Lung (tissue), 11 donors: ENCODE measurements at regions not wholly inside any gene's neighbourhood (a gene's known extent, or its start where the extent isn't known, plus 50 kb on each side); places are given as distances from the start of the nearest gene placed in this dataset.

Source experiments
- ATAC-seq: fragments of 200-7000 bp; cut with Tn5 transposase; one replicate; pipeline ENCODE4 v1.9.1; 2020; ENCODE audit warnings: moderate number of reproducible peaks; ENCODE audit not compliant: insufficient read depth, low FRiP score
- DNase-seq, 3 donors: peaks; one replicate each; pipeline ENCODE4 v3.0.0-alpha.2; 2013 to 2017
- H3K27ac ChIP-seq, 2 donors: one replicate each; pipeline ENCODE4 v1.5.1; 2013; ENCODE audit warnings: mild to moderate bottlenecking in 2 of 2, moderate library complexity in 2 of 2, control low read depth in 1 of 2, inconsistent platforms in 1 of 2, low read depth in 1 of 2, low read length in 1 of 2
- H3K27me3 ChIP-seq, 3 donors: one replicate each; pipeline ENCODE4 v1.5.1; 2013; ENCODE audit warnings: low read length in 2 of 3; ENCODE audit not compliant: control insufficient read depth in 3 of 3, insufficient read depth in 3 of 3
- H3K36me3 ChIP-seq, 4 donors: one replicate each; pipeline ENCODE4 v1.5.1; 2013; ENCODE audit warnings: low read length in 4 of 4, mild to moderate bottlenecking in 1 of 4, moderate library complexity in 1 of 4; ENCODE audit not compliant: control insufficient read depth in 4 of 4, insufficient read depth in 4 of 4
- H3K4me1 ChIP-seq, 5 donors: one replicate each; pipeline ENCODE4 v1.5.1; 2013; ENCODE audit warnings: low read length in 5 of 5, mild to moderate bottlenecking in 2 of 5, moderate library complexity in 1 of 5; ENCODE audit not compliant: control insufficient read depth in 5 of 5, insufficient read depth in 5 of 5
- H3K4me3 ChIP-seq: one replicate; pipeline ENCODE4 v1.5.1; 2013; ENCODE audit warnings: mild to moderate bottlenecking, control low read depth, moderate library complexity
- H3K9ac ChIP-seq, 2 donors: one replicate each; pipeline ENCODE4 v1.5.1; 2013; ENCODE audit warnings: low read length in 2 of 2, control low read depth in 1 of 2; ENCODE audit not compliant: insufficient read depth in 1 of 2
- H3K9me3 ChIP-seq, 4 donors: one replicate each; pipeline ENCODE4 v1.5.1; 2013; ENCODE audit warnings: low read length in 3 of 4, mild to moderate bottlenecking in 1 of 4, moderate library complexity in 1 of 4; ENCODE audit not compliant: control insufficient read depth in 4 of 4, insufficient read depth in 3 of 4
- WGBS, 2 donors: extraction: QIAGEN DNeasy Blood & Tissue Kit; methylation state at CpG; one replicate each; pipeline ENCODE4 v1.1.7; 2013; 5-methylcytosine and 5-hydroxymethylcytosine counted together
- TF ChIP-seq, protein P1 (sequence below): IDR thresholded peaks from 2 replicates; pipeline ENCODE4 v1.5.1; 2012; ENCODE audit warnings: mild to moderate bottlenecking; ENCODE audit errors: control extremely low read depth, extremely low read depth
- donor health status: control.
- donor health status: control.
- donor health status: Bipolar disorder and iron deficiency.
- donor health status: healthy.
- donor health status: DM: yes; HTN: yes; CAD: no.

DNA sequence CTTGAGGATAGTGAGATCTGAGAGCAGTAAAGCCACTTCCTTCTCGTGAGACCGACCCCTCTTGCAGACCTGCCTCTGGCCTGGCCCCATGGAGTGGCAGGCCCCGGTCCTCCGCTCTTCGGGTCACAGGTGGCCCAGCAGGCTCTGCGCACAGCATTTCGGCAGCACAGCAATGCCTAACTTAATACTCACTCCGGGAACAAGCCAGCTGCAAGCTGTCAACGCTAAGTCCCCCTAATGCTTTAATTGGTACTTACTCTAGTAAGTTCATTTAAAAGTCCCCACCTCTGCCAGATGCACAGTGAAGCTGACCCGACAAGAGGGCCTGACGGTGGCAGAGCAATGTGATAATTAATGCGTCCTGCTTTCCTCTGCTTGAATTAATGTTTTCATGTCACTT is 349.3 kb upstream of the B3GAT1 start:
- no peak overlapping the region for H3K27ac ChIP-seq
- no peaks in the 10 kb centered on the region for H3K4me1 ChIP-seq
- TF ChIP-seq, protein P1, sequence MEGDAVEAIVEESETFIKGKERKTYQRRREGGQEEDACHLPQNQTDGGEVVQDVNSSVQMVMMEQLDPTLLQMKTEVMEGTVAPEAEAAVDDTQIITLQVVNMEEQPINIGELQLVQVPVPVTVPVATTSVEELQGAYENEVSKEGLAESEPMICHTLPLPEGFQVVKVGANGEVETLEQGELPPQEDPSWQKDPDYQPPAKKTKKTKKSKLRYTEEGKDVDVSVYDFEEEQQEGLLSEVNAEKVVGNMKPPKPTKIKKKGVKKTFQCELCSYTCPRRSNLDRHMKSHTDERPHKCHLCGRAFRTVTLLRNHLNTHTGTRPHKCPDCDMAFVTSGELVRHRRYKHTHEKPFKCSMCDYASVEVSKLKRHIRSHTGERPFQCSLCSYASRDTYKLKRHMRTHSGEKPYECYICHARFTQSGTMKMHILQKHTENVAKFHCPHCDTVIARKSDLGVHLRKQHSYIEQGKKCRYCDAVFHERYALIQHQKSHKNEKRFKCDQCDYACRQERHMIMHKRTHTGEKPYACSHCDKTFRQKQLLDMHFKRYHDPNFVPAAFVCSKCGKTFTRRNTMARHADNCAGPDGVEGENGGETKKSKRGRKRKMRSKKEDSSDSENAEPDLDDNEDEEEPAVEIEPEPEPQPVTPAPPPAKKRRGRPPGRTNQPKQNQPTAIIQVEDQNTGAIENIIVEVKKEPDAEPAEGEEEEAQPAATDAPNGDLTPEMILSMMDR = no peak
- no peaks in the 10 kb centered on the region for H3K27me3 ChIP-seq
- H3K9me3 ChIP-seq = peaks cover 0 to 8% (median 0%) of the 10 kb centered on the region in 4 donors
- H3K9ac ChIP-seq = no peak overlapping the region
- no peak overlapping the region for H3K4me3 ChIP-seq
- DNase-seq = no peak
- no peak for ATAC-seq
- H3K36me3 ChIP-seq = no peaks in the 10 kb centered on the region
- WGBS, 2 donors = 81 to 84% methylated on average over 12 of the region's 12 CpGs

DNA sequence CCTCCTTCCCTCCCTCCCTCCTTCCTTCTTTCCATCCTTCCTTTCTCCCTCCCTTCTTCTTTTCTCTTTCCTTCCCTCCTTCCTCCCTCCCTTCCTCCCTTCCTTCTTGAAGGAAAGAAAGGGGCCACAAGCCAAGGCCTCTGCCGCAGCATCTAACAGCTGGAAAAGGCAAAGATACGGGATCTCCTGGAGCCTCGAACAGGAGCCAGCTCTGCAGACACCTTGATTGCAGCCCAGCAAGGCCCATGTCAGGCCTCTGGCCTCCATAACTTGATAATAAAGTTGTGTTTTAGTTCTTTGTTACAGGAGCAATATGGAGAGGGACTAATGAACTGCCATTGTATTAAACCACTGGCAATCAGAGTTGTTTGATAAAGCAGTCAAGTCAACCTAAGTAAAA is 348.9 kb upstream of the B3GAT1 start:
- ATAC-seq (no peak), DNase-seq (no peak)
- no peak overlapping the region for H3K27ac ChIP-seq
- H3K4me3 ChIP-seq = no peak overlapping the region
- WGBS, 2 donors = 56 to 76% methylated on average over 3 of the region's 3 CpGs
- TF ChIP-seq, protein P1 = no peak
- no peaks in the 10 kb centered on the region for H3K36me3 ChIP-seq
- H3K9ac ChIP-seq = no peak overlapping the region
- peaks cover 0 to 8% (median 0%) of the 10 kb centered on the region in 4 donors for H3K9me3 ChIP-seq
- no peaks in the 10 kb centered on the region for H3K27me3 ChIP-seq
- H3K4me1 ChIP-seq = no peaks in the 10 kb centered on the region

DNA sequence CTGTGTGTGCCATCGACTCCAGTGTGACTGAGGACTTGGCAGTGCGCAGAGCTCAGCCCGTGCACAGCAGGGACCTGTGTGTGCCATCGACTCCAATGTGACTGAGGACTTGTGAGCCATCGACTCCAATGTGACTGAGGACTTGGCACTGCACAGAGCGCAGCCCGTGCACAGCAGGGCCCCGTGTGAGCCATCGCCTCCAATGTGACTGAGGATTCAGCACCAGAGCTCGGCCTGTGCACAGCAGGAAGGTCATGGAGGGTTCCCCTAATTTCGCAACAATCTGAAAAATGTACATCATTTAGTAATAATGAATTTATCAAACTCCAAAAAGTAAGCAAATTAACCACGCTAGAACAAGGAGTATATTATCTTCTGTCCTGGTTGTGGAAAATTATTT is 348.3 kb upstream of the B3GAT1 start:
- Histone ChIP-seq H3K4me1 (no peaks in the 10 kb centered on the region), H3K9me3 (peaks cover 0 to 8% (median 0%) of the 10 kb centered on the region in 4 donors), H3K4me3 (no peak overlapping the region), H3K36me3 (no peaks in the 10 kb centered on the region), H3K9ac (no peak overlapping the region), H3K27ac (no peak overlapping the region), H3K27me3 (no peaks in the 10 kb centered on the region)
- TF ChIP-seq, protein P1 = no peak
- 77 to 83% methylated on average over 12 of the region's 12 CpGs for WGBS, 2 donors
- ATAC-seq (no peak), DNase-seq (peak in 1 of 3 donors; percentile 12)

DNA sequence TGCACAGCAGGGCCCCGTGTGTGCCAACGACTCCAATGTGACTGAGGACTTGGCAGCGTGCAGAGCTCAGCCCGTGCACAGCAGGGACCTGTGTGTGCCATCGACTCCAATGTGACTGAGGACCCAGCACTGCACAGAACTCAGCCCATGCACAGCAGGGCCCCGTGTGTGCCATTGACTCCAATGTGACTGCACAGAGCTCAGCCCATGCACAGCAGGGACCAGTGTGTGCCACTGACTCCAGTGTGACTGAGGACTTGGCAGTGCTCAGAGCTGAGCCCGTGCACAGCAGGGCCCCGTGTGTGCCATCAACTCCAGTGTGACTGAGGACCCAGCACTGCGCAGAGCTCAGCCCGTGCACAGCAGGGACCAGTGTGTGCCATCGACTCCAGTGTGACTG is 347.8 kb upstream of the B3GAT1 start:
- WGBS, 2 donors = 71 to 74% methylated on average over 11 of the region's 11 CpGs

More for the DNA sequence above, 347.8 kb upstream of the B3GAT1 start:
- Histone ChIP-seq H3K27me3 (no peaks in the 10 kb centered on the region), H3K4me1 (no peaks in the 10 kb centered on the region), H3K9me3 (peaks cover 0 to 8% (median 0%) of the 10 kb centered on the region in 4 donors), H3K27ac (no peak overlapping the region), H3K9ac (no peak overlapping the region), H3K4me3 (no peak overlapping the region), H3K36me3 (no peaks in the 10 kb centered on the region)
- TF ChIP-seq, protein P1 = no peak
- no peak for ATAC-seq
- no peak for DNase-seq
